ENCODE measurements at regions not wholly inside any gene's neighbourhood (a gene's known extent, or its start where the extent isn't known, plus 50 kb on each side); places are given as distances from the start of the nearest gene placed in this dataset.

DNA sequence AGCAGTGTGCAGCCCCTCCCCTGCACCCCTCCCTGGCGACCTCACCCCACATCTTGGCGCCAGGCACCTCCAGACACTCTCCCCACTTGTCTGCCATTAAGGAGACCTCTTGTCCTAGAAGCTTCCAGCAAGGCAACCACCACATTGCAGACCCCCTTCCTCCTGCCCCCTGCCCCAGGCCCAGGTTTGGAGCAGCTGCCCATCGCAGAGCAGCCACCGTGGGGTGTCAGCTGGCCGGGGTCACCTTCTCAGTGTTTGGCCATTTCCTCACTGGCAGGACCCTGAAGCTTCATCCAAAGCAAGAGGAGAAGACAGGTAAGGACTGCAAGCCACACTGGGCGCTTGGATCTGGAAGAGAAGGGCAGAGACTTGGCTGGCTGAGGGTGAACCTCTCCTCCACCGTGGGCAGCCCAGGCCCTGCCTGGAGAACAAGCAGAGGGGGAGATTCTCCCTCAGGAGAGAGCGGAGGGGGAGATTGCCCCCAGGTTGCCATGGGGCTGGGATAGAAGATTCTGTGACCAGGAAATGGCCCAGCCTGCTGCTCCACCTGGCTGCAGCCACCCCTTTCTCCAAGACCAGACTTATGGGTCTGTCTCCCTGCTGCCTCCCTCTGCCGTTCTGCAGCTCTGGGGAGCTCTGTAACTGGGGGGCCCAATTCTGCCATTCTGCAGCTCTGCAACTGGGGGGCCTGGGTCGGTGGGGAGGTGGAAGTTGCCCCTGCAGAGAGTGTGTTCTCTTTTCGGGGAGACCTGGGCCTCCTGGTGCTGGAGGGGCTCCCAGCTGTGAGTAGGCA lies 72.9 kb upstream of the C14orf180 start:
- H3K4me1 ChIP-seq (replicated peaks in 1 of 2): no peaks in the 10 kb centered on the region
- peaks cover 3% of the 10 kb centered on the region for H3K27me3 ChIP-seq
- DNase-seq: peak in 1 of 7 donors; percentile 30
- no peak overlapping the region for H3K27ac ChIP-seq
- 74 to 80% (median 76%) methylated on average over 11 of the region's 11 CpGs for WGBS, 4 donors
- TF ChIP-seq CTCF (IDR thresholded peaks at IDR 0.05): no peak
- no peak for TF ChIP-seq POLR2A (IDR thresholded peaks at IDR 0.05)
- intact Hi-C loops (cut with DNase I): no loop called here
- H3K4me3 ChIP-seq: no peak overlapping the region
- H3K36me3 ChIP-seq (replicated peaks in 1 of 2): no peaks in the 10 kb centered on the region
- H3K9me3 ChIP-seq (replicated peaks in 1 of 3): peaks cover 0 to 4% (median 0%) of the 10 kb centered on the region in 3 donors

- Histone ChIP-seq H3K4me3 (no peak overlapping the region), H3K36me3 (replicated peaks in 1 of 2) (no peaks in the 10 kb centered on the region), H3K27ac (no peak overlapping the region), H3K9me3 (replicated peaks in 1 of 3) (no peaks in the 10 kb centered on the region), H3K4me1 (replicated peaks in 1 of 2) (no peaks in the 10 kb centered on the region), H3K27me3 (peaks cover 3% of the 10 kb centered on the region)
- DNase-seq: peak in 1 of 7 donors; percentile 48
- WGBS, 4 donors: 62 to 65% (median 63%) methylated on average over 4 to 6 of the region's 6 CpGs
- TF ChIP-seq POLR2A (IDR thresholded peaks at IDR 0.05) (no peak), CTCF (IDR thresholded peaks at IDR 0.05) (no peak)
- intact Hi-C loops (cut with DNase I): no loop called here
These were observed 72.1 kb upstream of the C14orf180 start for GRCh38 chr14:104507443-104507842.

- peak in 1 of 7 donors; percentile 43 for DNase-seq
- no peaks in the 10 kb centered on the region for H3K9me3 ChIP-seq (replicated peaks in 1 of 3)
- H3K27me3 ChIP-seq: peaks cover 3% of the 10 kb centered on the region
- no peaks in the 10 kb centered on the region for H3K4me1 ChIP-seq (replicated peaks in 1 of 2)
- no peak overlapping the region for H3K27ac ChIP-seq
- WGBS, 4 donors: 54 to 79% (median 70%) methylated on average over 8 to 12 of the region's 12 CpGs
- no peak overlapping the region for H3K4me3 ChIP-seq
- TF ChIP-seq POLR2A (IDR thresholded peaks at IDR 0.05): no peak
- TF ChIP-seq CTCF (IDR thresholded peaks at IDR 0.05): no peak
- H3K36me3 ChIP-seq (replicated peaks in 1 of 2): no peaks in the 10 kb centered on the region
- intact Hi-C loops (cut with DNase I): no loop called here
These were observed 69.9 kb upstream of the C14orf180 start for GRCh38 chr14:104509673-104510072.

DNA sequence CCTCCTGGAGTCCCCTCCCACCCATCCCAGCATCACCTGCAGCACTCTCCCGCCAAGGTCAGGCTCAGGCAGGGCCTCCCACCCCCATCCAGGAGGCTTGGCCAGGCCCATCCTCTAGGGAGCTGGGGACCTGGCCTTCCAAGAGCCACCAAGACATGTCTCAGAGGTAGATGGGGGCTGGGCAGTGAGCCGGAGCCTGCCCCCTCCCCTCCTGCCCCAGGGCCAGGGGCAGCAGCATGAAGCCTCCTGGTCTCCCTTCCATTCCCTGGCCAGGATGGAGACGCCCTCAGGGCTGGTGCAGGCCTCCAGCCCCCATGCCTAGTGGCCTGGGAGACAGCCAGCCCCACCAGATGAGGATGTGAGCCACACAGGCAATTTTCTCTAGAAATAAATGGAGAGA lies 69.3 kb upstream of the C14orf180 start:
- Histone ChIP-seq H3K27me3 (peaks cover 3% of the 10 kb centered on the region), H3K4me1 (replicated peaks in 1 of 2) (no peaks in the 10 kb centered on the region), H3K27ac (no peak overlapping the region), H3K4me3 (no peak overlapping the region), H3K9me3 (replicated peaks in 1 of 3) (no peaks in the 10 kb centered on the region), H3K36me3 (replicated peaks in 1 of 2) (no peaks in the 10 kb centered on the region)
- DNase-seq: peak in 2 of 7 donors; percentile 7 to 15
- TF ChIP-seq POLR2A (IDR thresholded peaks at IDR 0.05) (no peak), CTCF (IDR thresholded peaks at IDR 0.05) (no peak)
- intact Hi-C loops (cut with DNase I): no loop called here
- WGBS, 4 donors: 41 to 67% (median 48%) methylated on average over 1 to 3 of the region's 3 CpGs

Data from adrenal gland (tissue), 9 donors.